GM18873 (cell line): ENCODE measurements at regions not wholly inside any gene's neighbourhood (a gene's known extent, or its start where the extent isn't known, plus 50 kb on each side); places are given as distances from the start of the nearest gene placed in this dataset.
"Not testable (repeated sequence)": the region's sequence is repeated elsewhere in the genome, so short reads cannot be mapped to it uniquely, and the experiment has no call there.

Source experiments
- ATAC-seq: cut with Tn5 transposase; IDR thresholded peaks from one replicate; pipeline ENCODE4 v1.9.1; 2021; ENCODE audit warnings: mild to moderate bottlenecking, moderate library complexity, moderate number of reproducible peaks; ENCODE audit not compliant: unreplicated experiment, low FRiP score

- no peak for ATAC-seq
These were observed 822.4 kb upstream of the ADGRB3 start for GRCh38 chr6:67812693-67813092.

- no peak for ATAC-seq
These were observed 823.0 kb upstream of the ADGRB3 start for GRCh38 chr6:67812125-67812524.

- ATAC-seq: no peak
These were observed 823.6 kb upstream of the ADGRB3 start for GRCh38 chr6:67811239-67812037.

GRCh38 chr6:67804808-67805207 lies 830.3 kb upstream of the ADGRB3 start:
- not testable (repeated sequence) for ATAC-seq

- ATAC-seq: no peak
These were observed 832.3 kb upstream of the ADGRB3 start for GRCh38 chr6:67802771-67803170.

GRCh38 chr6:67792996-67793395 lies 842.1 kb upstream of the ADGRB3 start:
- no peak for ATAC-seq

GRCh38 chr6:67790569-67790968 lies 844.5 kb upstream of the ADGRB3 start:
- ATAC-seq: no peak

- ATAC-seq: not testable (repeated sequence)
These were observed 848.0 kb upstream of the ADGRB3 start for GRCh38 chr6:67787119-67787518.

- no peak for ATAC-seq
These were observed 855.2 kb upstream of the ADGRB3 start for GRCh38 chr6:67779876-67780275.

- ATAC-seq: no peak
These were observed 859.7 kb upstream of the ADGRB3 start for GRCh38 chr6:67775333-67775732.

- no peak for ATAC-seq
These were observed 866.1 kb upstream of the ADGRB3 start for GRCh38 chr6:67768972-67769371.

- not testable (repeated sequence) for ATAC-seq
These were observed 867.8 kb upstream of the ADGRB3 start for GRCh38 chr6:67767046-67767822.

GRCh38 chr6:67766057-67766456 lies 869.0 kb upstream of the ADGRB3 start:
- ATAC-seq: no peak

GRCh38 chr6:67759001-67759400 lies 876.1 kb upstream of the ADGRB3 start:
- ATAC-seq: no peak

GRCh38 chr6:67757465-67758033 lies 877.5 kb upstream of the ADGRB3 start:
- ATAC-seq: no peak

- no peak for ATAC-seq
These were observed 886.6 kb upstream of the ADGRB3 start for GRCh38 chr6:67748521-67748920.

GRCh38 chr6:67736816-67737215 lies 898.3 kb upstream of the ADGRB3 start:
- no peak for ATAC-seq

GRCh38 chr6:67736161-67736560 lies 898.9 kb upstream of the ADGRB3 start:
- no peak for ATAC-seq

- no peak for ATAC-seq
These were observed 899.5 kb upstream of the ADGRB3 start for GRCh38 chr6:67735623-67736022.

- ATAC-seq: no peak
These were observed 912.2 kb upstream of the ADGRB3 start for GRCh38 chr6:67722861-67723261.

GRCh38 chr6:67717281-67717680 lies 917.8 kb upstream of the ADGRB3 start:
- ATAC-seq: no peak
